ENCODE measurements at regions not wholly inside any gene's neighbourhood (a gene's known extent, or its start where the extent isn't known, plus 50 kb on each side); places are given as distances from the start of the nearest gene placed in this dataset.

DNA sequence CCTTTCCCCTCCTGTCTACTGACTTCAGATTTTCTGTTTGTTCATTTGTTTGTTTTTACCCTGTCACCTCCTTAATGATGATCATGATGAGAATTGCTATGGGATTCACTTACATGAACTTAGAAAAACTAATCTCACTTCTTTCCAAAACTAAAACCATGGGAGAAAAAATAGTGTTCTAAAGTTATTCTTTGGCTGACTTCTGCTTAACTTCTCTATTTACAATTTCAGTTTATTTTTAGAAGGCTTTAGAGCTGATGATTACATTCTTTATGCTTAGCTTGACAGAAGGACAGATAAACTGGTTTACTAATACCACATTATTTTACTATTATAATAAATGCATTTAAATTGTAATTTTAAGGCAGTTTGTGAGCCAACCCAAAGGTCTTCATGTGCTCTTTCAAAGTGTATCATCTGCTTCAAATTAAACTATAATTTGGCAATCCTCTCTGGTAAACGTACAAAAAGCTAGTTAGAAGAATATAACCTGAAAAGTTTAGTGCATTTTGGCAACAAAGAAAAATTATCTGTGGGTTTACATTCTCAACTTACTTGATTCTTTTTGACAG is 676.8 kb upstream of the UBE2E2 start:
- Histone ChIP-seq H3K4me3 (ENCODE audit: low read depth in 1 of 2, low read length in 2 of 2) (no peak overlapping the region), H3K27ac (ENCODE audit: low read length) (no peak overlapping the region), H4K20me1 (ENCODE audit: insufficient read depth, low read length) (no peaks in the 10 kb centered on the region), H3K36me3 (ENCODE audit: insufficient read depth, low read length) (no peaks in the 10 kb centered on the region), H3K27me3 (ENCODE audit: insufficient read depth, low read length, poor library complexity) (no peaks in the 10 kb centered on the region), H3K9ac (ENCODE audit: low read depth, low read length) (no peak overlapping the region), H3K79me2 (ENCODE audit: insufficient read depth, low read length) (no peaks in the 10 kb centered on the region), H3K4me1 (ENCODE audit: insufficient read depth, low read length) (no peaks in the 10 kb centered on the region), H3K4me2 (ENCODE audit: insufficient read depth, low read length) (no peak overlapping the region), H3K9me3 (ENCODE audit: insufficient read depth, low read length, severe bottlenecking) (no peaks in the 10 kb centered on the region), H2AFZ (ENCODE audit: low read depth, low read length) (no peak overlapping the region)
- ATAC-seq (ENCODE audit: insufficient read depth, low read depth) = no peak
- DNase-seq = no peak
- no peak for TF ChIP-seq EZH2 (IDR thresholded peaks at IDR 0.05; ENCODE audit: borderline replicate concordance, low read depth, low read length, severe bottlenecking)
- TF ChIP-seq, protein P1, sequence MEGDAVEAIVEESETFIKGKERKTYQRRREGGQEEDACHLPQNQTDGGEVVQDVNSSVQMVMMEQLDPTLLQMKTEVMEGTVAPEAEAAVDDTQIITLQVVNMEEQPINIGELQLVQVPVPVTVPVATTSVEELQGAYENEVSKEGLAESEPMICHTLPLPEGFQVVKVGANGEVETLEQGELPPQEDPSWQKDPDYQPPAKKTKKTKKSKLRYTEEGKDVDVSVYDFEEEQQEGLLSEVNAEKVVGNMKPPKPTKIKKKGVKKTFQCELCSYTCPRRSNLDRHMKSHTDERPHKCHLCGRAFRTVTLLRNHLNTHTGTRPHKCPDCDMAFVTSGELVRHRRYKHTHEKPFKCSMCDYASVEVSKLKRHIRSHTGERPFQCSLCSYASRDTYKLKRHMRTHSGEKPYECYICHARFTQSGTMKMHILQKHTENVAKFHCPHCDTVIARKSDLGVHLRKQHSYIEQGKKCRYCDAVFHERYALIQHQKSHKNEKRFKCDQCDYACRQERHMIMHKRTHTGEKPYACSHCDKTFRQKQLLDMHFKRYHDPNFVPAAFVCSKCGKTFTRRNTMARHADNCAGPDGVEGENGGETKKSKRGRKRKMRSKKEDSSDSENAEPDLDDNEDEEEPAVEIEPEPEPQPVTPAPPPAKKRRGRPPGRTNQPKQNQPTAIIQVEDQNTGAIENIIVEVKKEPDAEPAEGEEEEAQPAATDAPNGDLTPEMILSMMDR (IDR thresholded peaks at IDR 0.05; ENCODE audit: borderline replicate concordance, extremely low read depth, low read length, poor library complexity, severe bottlenecking) = no peak

GRCh38 chr3:22536541-22536940 is 666.6 kb upstream of the UBE2E2 start:
- Histone ChIP-seq H3K4me1 (ENCODE audit: insufficient read depth, low read length) (no peaks in the 10 kb centered on the region), H2AFZ (ENCODE audit: low read depth, low read length) (no peak overlapping the region), H3K4me3 (ENCODE audit: low read depth in 1 of 2, low read length in 2 of 2) (no peak overlapping the region), H3K9me3 (ENCODE audit: insufficient read depth, low read length, severe bottlenecking) (no peaks in the 10 kb centered on the region), H3K36me3 (ENCODE audit: insufficient read depth, low read length) (no peaks in the 10 kb centered on the region), H4K20me1 (ENCODE audit: insufficient read depth, low read length) (no peaks in the 10 kb centered on the region), H3K27me3 (ENCODE audit: insufficient read depth, low read length, poor library complexity) (no peaks in the 10 kb centered on the region), H3K4me2 (ENCODE audit: insufficient read depth, low read length) (no peak overlapping the region), H3K79me2 (ENCODE audit: insufficient read depth, low read length) (no peaks in the 10 kb centered on the region), H3K9ac (ENCODE audit: low read depth, low read length) (no peak overlapping the region), H3K27ac (ENCODE audit: low read length) (no peak overlapping the region)
- ATAC-seq (ENCODE audit: insufficient read depth, low read depth) = no peak
- TF ChIP-seq, protein P1 (IDR thresholded peaks at IDR 0.05; ENCODE audit: borderline replicate concordance, extremely low read depth, low read length, poor library complexity, severe bottlenecking) = no peak
- TF ChIP-seq EZH2 (IDR thresholded peaks at IDR 0.05; ENCODE audit: borderline replicate concordance, low read depth, low read length, severe bottlenecking) = no peak
- DNase-seq = no peak

DNA sequence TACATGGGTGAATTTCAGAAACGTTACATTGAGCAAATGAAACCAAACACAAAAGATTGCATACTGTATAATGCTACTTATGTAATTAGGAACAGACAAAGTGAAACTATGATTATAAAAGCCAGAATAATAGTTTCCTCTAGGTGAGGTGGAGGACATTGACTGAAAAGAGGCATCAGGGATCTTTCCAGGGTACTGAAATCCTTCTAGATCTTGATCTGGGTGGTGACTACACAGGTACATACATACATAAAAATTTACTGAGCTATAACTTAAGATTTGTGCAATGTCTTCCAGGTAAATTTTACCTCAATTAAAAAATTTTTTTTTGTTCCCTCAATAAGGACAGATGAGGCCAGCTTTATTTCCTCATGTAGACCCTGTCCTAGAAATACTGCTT is 665.6 kb upstream of the UBE2E2 start:
- no peaks in the 10 kb centered on the region for H4K20me1 ChIP-seq (ENCODE audit: insufficient read depth, low read length)
- H3K27ac ChIP-seq (ENCODE audit: low read length) = no peak overlapping the region
- no peaks in the 10 kb centered on the region for H3K27me3 ChIP-seq (ENCODE audit: insufficient read depth, low read length, poor library complexity)
- no peak overlapping the region for H3K4me2 ChIP-seq (ENCODE audit: insufficient read depth, low read length)
- no peaks in the 10 kb centered on the region for H3K36me3 ChIP-seq (ENCODE audit: insufficient read depth, low read length)
- H3K79me2 ChIP-seq (ENCODE audit: insufficient read depth, low read length) = no peaks in the 10 kb centered on the region
- DNase-seq (no peak), ATAC-seq (ENCODE audit: insufficient read depth, low read depth) (no peak)
- TF ChIP-seq EZH2 (IDR thresholded peaks at IDR 0.05; ENCODE audit: borderline replicate concordance, low read depth, low read length, severe bottlenecking) = no peak
- TF ChIP-seq, protein P1 (IDR thresholded peaks at IDR 0.05; ENCODE audit: borderline replicate concordance, extremely low read depth, low read length, poor library complexity, severe bottlenecking) = no peak
- H3K4me3 ChIP-seq (ENCODE audit: low read depth in 1 of 2, low read length in 2 of 2) = no peak overlapping the region
- no peak overlapping the region for H3K9ac ChIP-seq (ENCODE audit: low read depth, low read length)
- H2AFZ ChIP-seq (ENCODE audit: low read depth, low read length) = no peak overlapping the region
- H3K4me1 ChIP-seq (ENCODE audit: insufficient read depth, low read length) = no peaks in the 10 kb centered on the region
- H3K9me3 ChIP-seq (ENCODE audit: insufficient read depth, low read length, severe bottlenecking) = no peaks in the 10 kb centered on the region

- Histone ChIP-seq H3K36me3 (ENCODE audit: insufficient read depth, low read length) (no peaks in the 10 kb centered on the region), H3K4me1 (ENCODE audit: insufficient read depth, low read length) (no peaks in the 10 kb centered on the region), H3K79me2 (ENCODE audit: insufficient read depth, low read length) (no peaks in the 10 kb centered on the region), H2AFZ (ENCODE audit: low read depth, low read length) (no peak overlapping the region), H3K4me2 (ENCODE audit: insufficient read depth, low read length) (no peak overlapping the region), H3K9me3 (ENCODE audit: insufficient read depth, low read length, severe bottlenecking) (no peaks in the 10 kb centered on the region), H3K27ac (ENCODE audit: low read length) (no peak overlapping the region), H3K4me3 (ENCODE audit: low read depth in 1 of 2, low read length in 2 of 2) (no peak overlapping the region), H4K20me1 (ENCODE audit: insufficient read depth, low read length) (no peaks in the 10 kb centered on the region), H3K9ac (ENCODE audit: low read depth, low read length) (no peak overlapping the region), H3K27me3 (ENCODE audit: insufficient read depth, low read length, poor library complexity) (no peaks in the 10 kb centered on the region)
- DNase-seq (no peak), ATAC-seq (ENCODE audit: insufficient read depth, low read depth) (no peak)
- TF ChIP-seq, protein P1 (IDR thresholded peaks at IDR 0.05; ENCODE audit: borderline replicate concordance, extremely low read depth, low read length, poor library complexity, severe bottlenecking) = no peak
Observed at GRCh38 chr3:22542311-22542710, 660.8 kb upstream of the UBE2E2 start.

All from DND-41 (cell line).